ENCODE measurements at regions not wholly inside any gene's neighbourhood (a gene's known extent, or its start where the extent isn't known, plus 50 kb on each side); places are given as distances from the start of the nearest gene placed in this dataset.

GRCh38 chr2:136557203-136557602 is 208.1 kb upstream of the THSD7B start:
- no peaks in the 10 kb centered on the region for H3K27me3 ChIP-seq (ENCODE audit: insufficient read depth, low read length, poor library complexity)
- H3K4me1 ChIP-seq (ENCODE audit: control insufficient read depth, low read depth, low read length) = peaks cover 2% of the 10 kb centered on the region
- no peak overlapping the region for H3K9ac ChIP-seq (ENCODE audit: low read length)
- H3K18ac ChIP-seq (ENCODE audit: low read length) = no peak overlapping the region
- H3K27ac ChIP-seq (ENCODE audit: low read depth, low read length) = no peak overlapping the region
- H4K8ac ChIP-seq (ENCODE audit: low read depth, low read length) = no peak overlapping the region
- no peak overlapping the region for H4K5ac ChIP-seq (ENCODE audit: low read length)
- no peaks in the 10 kb centered on the region for H3K79me1 ChIP-seq (ENCODE audit: low read length)
- H2BK15ac ChIP-seq (replicated peaks; ENCODE audit: low read depth) = no peak overlapping the region
- WGBS (ENCODE audit: extremely low coverage, insufficient coverage, low lambda C conversion rate) = no CpG with 5 or more reads among the region's 1 CpG
- H2BK5ac ChIP-seq (ENCODE audit: low read length) = no peak overlapping the region
- DNase-seq = no peak
- H3K36me3 ChIP-seq (ENCODE audit: control insufficient read depth, insufficient read depth, low read length) = no peaks in the 10 kb centered on the region
- no peak overlapping the region for H2BK120ac ChIP-seq (ENCODE audit: low read depth, low read length)
- H3K23ac ChIP-seq (ENCODE audit: low read length) = no peak overlapping the region
- H2AK5ac ChIP-seq (ENCODE audit: low read length) = no peak overlapping the region
- no peak overlapping the region for H3K56ac ChIP-seq (ENCODE audit: low read length)
- no peak overlapping the region for H3K4me3 ChIP-seq (ENCODE audit: low read length)
- H3K4me2 ChIP-seq (ENCODE audit: low read length) = no peak overlapping the region
- no peak overlapping the region for H3K4ac ChIP-seq (ENCODE audit: low read depth, low read length)
- no peaks in the 10 kb centered on the region for H3K79me2 ChIP-seq (ENCODE audit: control insufficient read depth, insufficient read depth, low read length)

GRCh38 chr2:136550181-136550580 is 215.2 kb upstream of the THSD7B start:
- no peak overlapping the region for H3K23ac ChIP-seq (ENCODE audit: low read length)
- H3K27ac ChIP-seq (ENCODE audit: low read depth, low read length) = no peak overlapping the region
- H2BK120ac ChIP-seq (ENCODE audit: low read depth, low read length) = no peak overlapping the region

DNA sequence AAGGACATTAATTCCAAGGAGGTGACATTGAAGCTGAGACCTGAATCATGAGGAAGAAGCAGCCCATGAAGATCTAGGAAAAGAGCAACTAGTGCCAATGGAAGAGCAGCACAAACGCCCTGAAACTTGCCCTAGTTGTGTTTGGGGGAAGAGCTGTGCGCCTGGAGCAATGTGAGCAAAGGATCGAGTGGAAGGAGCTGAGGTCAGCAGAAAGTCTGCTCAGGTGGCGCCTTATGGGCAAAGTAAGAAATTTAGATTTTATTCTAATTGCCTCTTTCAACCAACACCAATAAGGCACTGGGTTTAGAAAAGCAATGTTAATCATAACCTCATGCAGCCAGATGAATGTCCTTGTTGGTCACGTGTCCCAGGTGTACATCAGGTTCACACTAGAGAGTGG is 226.0 kb upstream of the THSD7B start:
- H3K4ac ChIP-seq (ENCODE audit: low read depth, low read length) = no peak overlapping the region
- no peak overlapping the region for H2BK5ac ChIP-seq (ENCODE audit: low read length)
- H3K79me2 ChIP-seq (ENCODE audit: control insufficient read depth, insufficient read depth, low read length) = no peaks in the 10 kb centered on the region
- no peak overlapping the region for H2AK5ac ChIP-seq (ENCODE audit: low read length)
- no peak for DNase-seq
- H3K36me3 ChIP-seq (ENCODE audit: control insufficient read depth, insufficient read depth, low read length) = no peaks in the 10 kb centered on the region
- H3K4me1 ChIP-seq (ENCODE audit: control insufficient read depth, low read depth, low read length) = no peaks in the 10 kb centered on the region
- H2BK15ac ChIP-seq (replicated peaks; ENCODE audit: low read depth) = no peak overlapping the region
- no peak overlapping the region for H3K4me2 ChIP-seq (ENCODE audit: low read length)
- no peak overlapping the region for H3K56ac ChIP-seq (ENCODE audit: low read length)
- no peak overlapping the region for H4K8ac ChIP-seq (ENCODE audit: low read depth, low read length)
- no peaks in the 10 kb centered on the region for H3K27me3 ChIP-seq (ENCODE audit: insufficient read depth, low read length, poor library complexity)
- no peak overlapping the region for H3K4me3 ChIP-seq (ENCODE audit: low read length)
- H3K23ac ChIP-seq (ENCODE audit: low read length) = no peak overlapping the region
- no peak overlapping the region for H2BK120ac ChIP-seq (ENCODE audit: low read depth, low read length)
- no peak overlapping the region for H3K27ac ChIP-seq (ENCODE audit: low read depth, low read length)
- no peak overlapping the region for H3K18ac ChIP-seq (ENCODE audit: low read length)
- no peak overlapping the region for H4K5ac ChIP-seq (ENCODE audit: low read length)
- no peak overlapping the region for H3K9ac ChIP-seq (ENCODE audit: low read length)
- no peaks in the 10 kb centered on the region for H3K79me1 ChIP-seq (ENCODE audit: low read length)
- WGBS (ENCODE audit: extremely low coverage, insufficient coverage, low lambda C conversion rate) = no CpG with 5 or more reads among the region's 5 CpGs

More at GRCh38 chr2:136550181-136550580, 215.2 kb upstream of the THSD7B start:
- no peak overlapping the region for H3K4me3 ChIP-seq (ENCODE audit: low read length)
- H4K8ac ChIP-seq (ENCODE audit: low read depth, low read length) = no peak overlapping the region
- H3K36me3 ChIP-seq (ENCODE audit: control insufficient read depth, insufficient read depth, low read length) = no peaks in the 10 kb centered on the region
- no peak overlapping the region for H3K18ac ChIP-seq (ENCODE audit: low read length)
- H3K4me1 ChIP-seq (ENCODE audit: control insufficient read depth, low read depth, low read length) = peaks cover 2% of the 10 kb centered on the region
- H3K4me2 ChIP-seq (ENCODE audit: low read length) = no peak overlapping the region
- no peaks in the 10 kb centered on the region for H3K79me1 ChIP-seq (ENCODE audit: low read length)
- H2BK15ac ChIP-seq (replicated peaks; ENCODE audit: low read depth) = no peak overlapping the region
- H4K5ac ChIP-seq (ENCODE audit: low read length) = no peak overlapping the region
- no peak overlapping the region for H2BK5ac ChIP-seq (ENCODE audit: low read length)
- no peak overlapping the region for H2AK5ac ChIP-seq (ENCODE audit: low read length)
- DNase-seq = no peak
- H3K79me2 ChIP-seq (ENCODE audit: control insufficient read depth, insufficient read depth, low read length) = no peaks in the 10 kb centered on the region
- H3K56ac ChIP-seq (ENCODE audit: low read length) = no peak overlapping the region
- no peak overlapping the region for H3K9ac ChIP-seq (ENCODE audit: low read length)
- no peaks in the 10 kb centered on the region for H3K27me3 ChIP-seq (ENCODE audit: insufficient read depth, low read length, poor library complexity)
- WGBS (ENCODE audit: extremely low coverage, insufficient coverage, low lambda C conversion rate) = no CpG with 5 or more reads among the region's 1 CpG
- no peak overlapping the region for H3K4ac ChIP-seq (ENCODE audit: low read depth, low read length)

DNA sequence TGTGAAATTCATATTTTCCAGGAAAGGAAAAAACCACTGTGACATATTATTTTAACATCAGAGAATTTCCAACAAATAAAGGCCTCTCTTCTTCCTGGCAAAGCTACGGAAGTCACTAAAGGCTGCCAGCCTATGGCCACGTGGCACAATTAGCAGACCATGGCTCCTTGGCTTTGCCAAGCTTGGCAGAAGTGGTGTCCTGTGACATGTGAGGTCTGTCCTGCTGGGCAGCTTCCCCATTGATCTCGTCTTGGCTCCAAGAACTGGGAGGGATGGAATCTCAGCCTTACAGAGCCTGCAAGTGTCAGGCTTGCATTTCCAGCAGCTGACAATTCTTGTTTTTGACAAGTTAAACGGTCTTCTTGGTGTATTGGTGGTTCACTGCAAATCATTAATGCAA is 226.9 kb upstream of the THSD7B start:
- Histone ChIP-seq H4K5ac (ENCODE audit: low read length) (no peak overlapping the region), H3K4ac (ENCODE audit: low read depth, low read length) (no peak overlapping the region), H3K4me1 (ENCODE audit: control insufficient read depth, low read depth, low read length) (no peaks in the 10 kb centered on the region), H3K79me1 (ENCODE audit: low read length) (no peaks in the 10 kb centered on the region), H3K36me3 (ENCODE audit: control insufficient read depth, insufficient read depth, low read length) (no peaks in the 10 kb centered on the region), H3K4me3 (ENCODE audit: low read length) (no peak overlapping the region), H3K27me3 (ENCODE audit: insufficient read depth, low read length, poor library complexity) (no peaks in the 10 kb centered on the region), H3K79me2 (ENCODE audit: control insufficient read depth, insufficient read depth, low read length) (no peaks in the 10 kb centered on the region), H2BK15ac (replicated peaks; ENCODE audit: low read depth) (no peak overlapping the region), H3K56ac (ENCODE audit: low read length) (no peak overlapping the region), H3K18ac (ENCODE audit: low read length) (no peak overlapping the region), H2AK5ac (ENCODE audit: low read length) (no peak overlapping the region), H2BK5ac (ENCODE audit: low read length) (no peak overlapping the region), H3K4me2 (ENCODE audit: low read length) (no peak overlapping the region), H3K23ac (ENCODE audit: low read length) (no peak overlapping the region), H4K8ac (ENCODE audit: low read depth, low read length) (no peak overlapping the region), H3K27ac (ENCODE audit: low read depth, low read length) (no peak overlapping the region), H3K9ac (ENCODE audit: low read length) (no peak overlapping the region), H2BK120ac (ENCODE audit: low read depth, low read length) (no peak overlapping the region)
- no peak for DNase-seq
- WGBS (ENCODE audit: extremely low coverage, insufficient coverage, low lambda C conversion rate) = no CpG with 5 or more reads among the region's 4 CpGs

- no peak overlapping the region for H2BK120ac ChIP-seq (ENCODE audit: low read depth, low read length)
- no peak overlapping the region for H3K27ac ChIP-seq (ENCODE audit: low read depth, low read length)
- H3K4ac ChIP-seq (ENCODE audit: low read depth, low read length) = no peak overlapping the region
- H3K4me3 ChIP-seq (ENCODE audit: low read length) = no peak overlapping the region
- H3K9ac ChIP-seq (ENCODE audit: low read length) = no peak overlapping the region
- H3K4me1 ChIP-seq (ENCODE audit: control insufficient read depth, low read depth, low read length) = no peaks in the 10 kb centered on the region
- no peak overlapping the region for H2AK5ac ChIP-seq (ENCODE audit: low read length)
- H3K23ac ChIP-seq (ENCODE audit: low read length) = no peak overlapping the region
- no peaks in the 10 kb centered on the region for H3K36me3 ChIP-seq (ENCODE audit: control insufficient read depth, insufficient read depth, low read length)
- no peak overlapping the region for H4K5ac ChIP-seq (ENCODE audit: low read length)
- no peak for DNase-seq
- H2BK15ac ChIP-seq (replicated peaks; ENCODE audit: low read depth) = no peak overlapping the region
- no peak overlapping the region for H3K18ac ChIP-seq (ENCODE audit: low read length)
- no peaks in the 10 kb centered on the region for H3K79me1 ChIP-seq (ENCODE audit: low read length)
- no CpG with 5 or more reads among the region's 3 CpGs for WGBS (ENCODE audit: extremely low coverage, insufficient coverage, low lambda C conversion rate)
- H3K56ac ChIP-seq (ENCODE audit: low read length) = no peak overlapping the region
- H3K27me3 ChIP-seq (ENCODE audit: insufficient read depth, low read length, poor library complexity) = no peaks in the 10 kb centered on the region
- no peak overlapping the region for H2BK5ac ChIP-seq (ENCODE audit: low read length)
- H3K79me2 ChIP-seq (ENCODE audit: control insufficient read depth, insufficient read depth, low read length) = no peaks in the 10 kb centered on the region
- no peak overlapping the region for H4K8ac ChIP-seq (ENCODE audit: low read depth, low read length)
- no peak overlapping the region for H3K4me2 ChIP-seq (ENCODE audit: low read length)
Observed at GRCh38 chr2:136534811-136535210, 230.5 kb upstream of the THSD7B start.

DNA sequence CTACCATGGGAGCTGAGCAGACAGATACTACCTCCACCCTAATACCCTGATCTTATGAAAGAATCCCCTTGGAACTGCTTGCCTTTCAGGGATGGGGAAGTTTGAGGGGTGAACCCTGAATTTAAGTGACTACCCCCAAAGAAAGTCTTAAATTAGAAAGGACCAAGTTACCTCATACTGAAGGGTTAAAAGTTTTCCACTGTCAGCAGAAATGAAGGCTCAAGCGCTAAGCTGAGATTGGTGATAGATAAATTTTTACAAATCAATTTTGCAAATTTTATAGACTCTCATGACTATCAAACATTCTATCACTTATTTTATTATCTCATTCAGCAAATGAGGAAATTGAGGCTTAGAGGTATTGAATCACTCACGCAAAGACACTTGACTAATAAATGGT is 233.2 kb upstream of the THSD7B start:
- Histone ChIP-seq H3K27ac (ENCODE audit: low read depth, low read length) (no peak overlapping the region), H3K79me2 (ENCODE audit: control insufficient read depth, insufficient read depth, low read length) (no peaks in the 10 kb centered on the region), H3K9ac (ENCODE audit: low read length) (no peak overlapping the region), H2BK120ac (ENCODE audit: low read depth, low read length) (no peak overlapping the region), H3K36me3 (ENCODE audit: control insufficient read depth, insufficient read depth, low read length) (no peaks in the 10 kb centered on the region), H2BK15ac (replicated peaks; ENCODE audit: low read depth) (no peak overlapping the region), H2BK5ac (ENCODE audit: low read length) (no peak overlapping the region), H4K5ac (ENCODE audit: low read length) (no peak overlapping the region), H3K4me2 (ENCODE audit: low read length) (no peak overlapping the region), H3K4me3 (ENCODE audit: low read length) (no peak overlapping the region), H3K4me1 (ENCODE audit: control insufficient read depth, low read depth, low read length) (no peaks in the 10 kb centered on the region), H2AK5ac (ENCODE audit: low read length) (no peak overlapping the region), H3K23ac (ENCODE audit: low read length) (no peak overlapping the region), H3K56ac (ENCODE audit: low read length) (no peak overlapping the region), H3K4ac (ENCODE audit: low read depth, low read length) (no peak overlapping the region), H3K18ac (ENCODE audit: low read length) (no peak overlapping the region), H3K27me3 (ENCODE audit: insufficient read depth, low read length, poor library complexity) (no peaks in the 10 kb centered on the region), H3K79me1 (ENCODE audit: low read length) (no peaks in the 10 kb centered on the region), H4K8ac (ENCODE audit: low read depth, low read length) (no peak overlapping the region)
- no peak for DNase-seq
- WGBS (ENCODE audit: extremely low coverage, insufficient coverage, low lambda C conversion rate) = no CpG with 5 or more reads among the region's 2 CpGs
